GM06990 (cell line): ENCODE measurements at regions not wholly inside any gene's neighbourhood (a gene's known extent, or its start where the extent isn't known, plus 50 kb on each side); places are given as distances from the start of the nearest gene placed in this dataset.

Experiments
- DNase-seq: peaks from one replicate; pipeline ENCODE4 v3.0.0-alpha.2; 2011; ENCODE audit not compliant: insufficient read length; ENCODE audit errors: extremely low read depth
- H3K27me3 ChIP-seq: replicated peaks from 2 replicates; pipeline ENCODE4 v1.6.0; 2011; ENCODE audit warnings: low read length; ENCODE audit not compliant: control insufficient read depth, insufficient read depth
- H3K36me3 ChIP-seq: 2 replicates; pipeline ENCODE4 v1.5.1; 2011; ENCODE audit warnings: low read length; ENCODE audit not compliant: control insufficient read depth, insufficient read depth
- H3K4me3 ChIP-seq: replicated peaks from 2 replicates; pipeline ENCODE4 v1.5.1; 2011; ENCODE audit warnings: low read depth, mild to moderate bottlenecking, control low read depth, low read length
- TF ChIP-seq, protein P1 (sequence below): IDR thresholded peaks from 2 replicates; pipeline ENCODE4 v1.5.1; 2011; ENCODE audit warnings: low read length, control low read depth, mild to moderate bottlenecking, inconsistent platforms; ENCODE audit not compliant: insufficient read depth, poor library complexity, severe bottlenecking

DNA sequence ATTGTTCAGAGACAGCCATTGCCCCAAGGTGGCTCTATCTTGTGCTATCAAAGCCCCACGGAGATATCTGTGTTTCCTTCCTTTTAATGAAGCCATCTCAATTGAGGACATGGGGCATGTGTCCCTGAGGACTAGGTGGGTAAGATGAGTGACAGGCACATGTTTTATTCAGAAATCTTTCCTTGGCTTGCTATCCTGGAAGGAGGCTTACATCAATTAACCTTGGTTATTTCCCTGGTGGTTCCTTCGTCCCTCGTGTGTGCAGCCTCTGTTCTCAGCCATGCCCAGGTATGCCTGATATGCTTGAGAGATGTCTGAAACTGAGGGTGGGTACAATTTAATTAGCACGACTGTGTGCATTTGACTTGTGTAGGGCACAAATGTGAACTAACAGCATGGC lies 102.2 kb upstream of the TUT7 start:
- no peak for DNase-seq
- H3K27me3 ChIP-seq: no peaks in the 10 kb centered on the region
- H3K4me3 ChIP-seq: no peak overlapping the region
- TF ChIP-seq, protein P1, sequence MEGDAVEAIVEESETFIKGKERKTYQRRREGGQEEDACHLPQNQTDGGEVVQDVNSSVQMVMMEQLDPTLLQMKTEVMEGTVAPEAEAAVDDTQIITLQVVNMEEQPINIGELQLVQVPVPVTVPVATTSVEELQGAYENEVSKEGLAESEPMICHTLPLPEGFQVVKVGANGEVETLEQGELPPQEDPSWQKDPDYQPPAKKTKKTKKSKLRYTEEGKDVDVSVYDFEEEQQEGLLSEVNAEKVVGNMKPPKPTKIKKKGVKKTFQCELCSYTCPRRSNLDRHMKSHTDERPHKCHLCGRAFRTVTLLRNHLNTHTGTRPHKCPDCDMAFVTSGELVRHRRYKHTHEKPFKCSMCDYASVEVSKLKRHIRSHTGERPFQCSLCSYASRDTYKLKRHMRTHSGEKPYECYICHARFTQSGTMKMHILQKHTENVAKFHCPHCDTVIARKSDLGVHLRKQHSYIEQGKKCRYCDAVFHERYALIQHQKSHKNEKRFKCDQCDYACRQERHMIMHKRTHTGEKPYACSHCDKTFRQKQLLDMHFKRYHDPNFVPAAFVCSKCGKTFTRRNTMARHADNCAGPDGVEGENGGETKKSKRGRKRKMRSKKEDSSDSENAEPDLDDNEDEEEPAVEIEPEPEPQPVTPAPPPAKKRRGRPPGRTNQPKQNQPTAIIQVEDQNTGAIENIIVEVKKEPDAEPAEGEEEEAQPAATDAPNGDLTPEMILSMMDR: no peak
- no peaks in the 10 kb centered on the region for H3K36me3 ChIP-seq

DNA sequence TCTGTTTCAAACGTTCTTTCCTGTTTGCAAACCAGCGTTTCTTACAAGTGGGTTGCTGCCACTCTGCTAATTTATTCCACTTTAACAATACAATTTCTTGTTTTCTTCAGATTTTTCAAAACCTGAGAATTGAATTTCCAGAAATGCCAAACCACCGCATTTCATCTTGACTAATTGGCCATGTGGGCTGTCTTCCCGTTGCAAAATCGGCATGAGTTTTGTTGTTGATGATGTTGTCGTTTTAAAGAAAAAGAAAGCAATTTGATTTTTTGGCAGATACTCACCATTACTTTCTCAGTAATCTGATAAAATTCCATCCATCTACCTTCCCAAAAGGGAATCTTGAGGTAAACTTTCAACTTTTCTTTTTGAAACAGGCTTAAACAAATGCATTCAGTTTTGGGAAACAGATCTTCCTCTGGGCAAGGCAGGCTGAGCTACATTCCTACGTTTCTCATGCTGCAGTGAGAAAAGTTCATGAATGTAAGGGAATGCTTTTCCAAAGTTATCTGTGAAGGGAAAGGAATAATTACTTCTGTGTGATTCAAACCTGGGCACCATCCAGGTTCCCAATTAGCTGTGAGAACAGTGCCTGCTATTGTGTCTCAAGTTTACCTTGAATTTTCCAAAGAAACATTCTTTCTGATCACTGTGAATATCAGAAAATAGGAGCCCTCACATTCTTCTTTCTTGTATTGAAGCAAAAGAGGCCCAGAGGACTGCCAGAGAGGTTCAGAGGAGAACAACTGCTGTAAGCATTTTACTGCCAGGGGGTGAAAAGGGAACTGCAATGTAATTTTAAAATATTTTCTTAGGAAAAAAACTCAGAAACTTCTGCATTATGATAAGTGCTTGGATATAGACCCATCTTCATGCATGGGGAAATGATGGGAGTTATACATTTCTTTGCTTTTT lies 100.7 kb upstream of the TUT7 start:
- Histone ChIP-seq H3K27me3 (no peaks in the 10 kb centered on the region), H3K36me3 (no peaks in the 10 kb centered on the region), H3K4me3 (no peak overlapping the region)
- no peak for DNase-seq
- TF ChIP-seq, protein P1: no peak

DNA sequence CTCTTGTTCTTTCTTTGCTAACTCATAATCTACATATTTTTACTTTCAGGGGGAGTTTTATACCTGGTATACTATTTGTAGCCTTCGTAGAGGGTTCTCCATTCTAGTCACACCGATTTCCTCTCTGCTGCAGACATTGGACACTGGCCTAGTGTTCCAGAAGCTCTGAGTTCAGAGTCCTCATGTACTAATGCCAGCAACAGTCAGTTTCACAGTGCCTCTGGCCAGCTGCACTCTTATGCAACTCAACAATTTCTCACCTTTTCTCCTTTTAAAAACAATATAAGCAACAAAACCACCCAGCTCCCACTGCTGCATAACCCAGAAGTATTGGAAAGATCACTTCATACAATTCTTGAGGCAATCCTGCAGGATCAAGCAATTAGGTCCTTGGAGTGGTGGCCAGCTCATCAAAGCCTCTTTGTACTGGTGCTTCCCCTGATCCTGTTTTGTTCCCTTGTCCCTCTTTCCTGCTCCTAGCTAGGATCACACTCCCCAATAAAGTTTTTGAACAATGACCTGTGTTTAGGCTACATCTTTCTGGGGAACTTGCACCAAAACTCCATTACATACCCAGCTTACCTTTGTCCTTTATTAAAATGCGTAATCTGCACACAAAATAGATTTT lies 98.1 kb upstream of the TUT7 start:
- no peak overlapping the region for H3K4me3 ChIP-seq
- no peaks in the 10 kb centered on the region for H3K36me3 ChIP-seq
- TF ChIP-seq, protein P1: no peak
- DNase-seq: no peak
- no peaks in the 10 kb centered on the region for H3K27me3 ChIP-seq

DNA sequence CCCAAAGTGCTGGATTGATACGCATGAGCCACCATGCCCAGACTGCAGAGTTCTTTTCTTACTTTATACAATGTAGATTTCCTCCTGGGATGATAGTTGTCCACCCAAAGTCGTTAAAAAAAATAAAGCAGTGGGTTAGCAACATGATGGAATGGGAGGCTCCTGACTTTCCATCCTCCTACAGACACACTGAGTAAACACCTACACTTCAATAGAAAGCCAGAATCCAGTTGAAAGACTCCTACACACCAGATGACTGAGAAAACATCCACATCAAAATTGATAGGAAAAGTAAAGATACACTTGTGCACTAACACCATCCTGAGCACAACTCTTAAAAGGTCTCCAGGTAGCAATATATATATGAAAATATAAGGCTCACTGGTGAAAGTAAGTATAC lies 95.0 kb upstream of the TUT7 start:
- DNase-seq: no peak
- no peak overlapping the region for H3K4me3 ChIP-seq
- TF ChIP-seq, protein P1: no peak

DNA sequence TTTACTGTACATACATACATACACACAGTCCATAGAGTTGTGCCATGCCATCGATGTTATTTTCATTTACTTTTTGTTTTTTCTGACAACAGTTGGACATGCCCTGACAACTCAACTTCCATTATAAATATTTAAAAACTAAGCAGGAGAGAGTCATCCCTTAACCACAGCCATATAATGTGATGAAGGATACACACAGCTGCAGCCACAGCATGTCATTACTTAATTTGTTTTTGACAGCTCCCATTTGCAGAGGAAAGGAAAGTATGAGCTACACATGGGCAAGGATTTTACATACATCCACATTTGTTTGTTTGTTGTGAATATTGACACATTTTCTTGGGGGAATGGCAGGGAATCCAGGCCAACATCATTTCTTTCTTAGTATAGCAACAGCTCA lies 91.5 kb upstream of the TUT7 start:
- H3K27me3 ChIP-seq: no peaks in the 10 kb centered on the region
- H3K36me3 ChIP-seq: no peaks in the 10 kb centered on the region
- TF ChIP-seq, protein P1: no peak
- H3K4me3 ChIP-seq: no peak overlapping the region
- DNase-seq: no peak

More for the DNA sequence above, 95.0 kb upstream of the TUT7 start:
- Histone ChIP-seq H3K27me3 (no peaks in the 10 kb centered on the region), H3K36me3 (no peaks in the 10 kb centered on the region)
